IMR-90 (cell line): ENCODE measurements at regions not wholly inside any gene's neighbourhood (a gene's known extent, or its start where the extent isn't known, plus 50 kb on each side); places are given as distances from the start of the nearest gene placed in this dataset.

Source experiments
- ATAC-seq: fragments of 200-7000 bp; cut with Tn5 transposase; 2 replicates; pipeline ENCODE4 v1.9.1; 2020; ENCODE audit warnings: low read depth, mild to moderate bottlenecking, moderate library complexity
- BruUV-seq: library from RNA; stranded (reverse); fragments of 400-500 nt; replicated peaks from 2 replicates; lab custom pipeline; 2021; lab: Mats Ljungman, UMichigan
- CTCF ChIA-PET: fragments of 300-600 bp; formaldehyde crosslinking; extraction: SDS; loops from one replicate; lab custom pipeline; 2021; ENCODE audit warnings: antibody characterized with exemption; lab: Yijun Ruan, JAX
- POLR2A ChIA-PET: fragments of 300-600 bp; sonication (Branson Sonifier 250); formaldehyde crosslinking; loops from one replicate; lab custom pipeline; 2022; ENCODE audit warnings: antibody characterized with exemption; ENCODE audit not compliant: unreplicated experiment; lab: Charles Lee
- DNase-seq: peaks from one replicate; pipeline ENCODE4 v3.0.0; 2013
- H2AFZ ChIP-seq: replicated peaks from 2 replicates; pipeline ENCODE3; 2013; ENCODE audit warnings: low read length, mild to moderate bottlenecking; ENCODE audit not compliant: poor library complexity
- H2AK5ac ChIP-seq: 2 replicates; pipeline ENCODE4 v1.6.1; 2013; ENCODE audit warnings: low read depth, low read length, inconsistent platforms
- H2AK9ac ChIP-seq: replicated peaks from 2 replicates; pipeline ENCODE3; 2013; ENCODE audit warnings: mild to moderate bottlenecking, low read depth, low read length, moderate library complexity; ENCODE audit not compliant: poor library complexity
- H2BK120ac ChIP-seq: 2 replicates; pipeline ENCODE4 v1.6.1; 2013; ENCODE audit warnings: low read depth, low read length, inconsistent platforms
- H2BK15ac ChIP-seq: 3 replicates; pipeline ENCODE4 v1.6.1; 2013; ENCODE audit warnings: low read depth, low read length, inconsistent platforms
- H2BK20ac ChIP-seq: 2 replicates; pipeline ENCODE4 v1.6.1; 2013; ENCODE audit warnings: low read depth, mild to moderate bottlenecking, inconsistent platforms, low read length, moderate library complexity
- H2BK5ac ChIP-seq: 2 replicates; pipeline ENCODE4 v1.6.1; 2013; ENCODE audit warnings: mild to moderate bottlenecking, low read depth, low read length, inconsistent platforms; ENCODE audit not compliant: poor library complexity, severe bottlenecking
- H3K14ac ChIP-seq: replicated peaks from 2 replicates; pipeline ENCODE4 v1.6.1; 2013; ENCODE audit warnings: low read depth, low read length, inconsistent platforms
- H3K18ac ChIP-seq: 2 replicates; pipeline ENCODE4 v1.6.1; 2013; ENCODE audit warnings: low read depth, low read length, control low read depth
- H3K23ac ChIP-seq: 2 replicates; pipeline ENCODE4 v1.6.1; 2013; ENCODE audit warnings: low read depth, low read length, inconsistent platforms
- H3K27ac ChIP-seq: 2 replicates; pipeline ENCODE4 v1.5.1; 2013; ENCODE audit warnings: mild to moderate bottlenecking, control low read depth, low read length; ENCODE audit not compliant: insufficient read depth
- H3K27me3 ChIP-seq: 2 replicates; pipeline ENCODE4 v1.6.1; 2013; ENCODE audit warnings: low read length; ENCODE audit not compliant: control insufficient read depth, insufficient read depth
- H3K36me3 ChIP-seq: 2 replicates; pipeline ENCODE4 v1.6.1; 2013; ENCODE audit warnings: low read length, mixed read lengths; ENCODE audit not compliant: control insufficient read depth, insufficient read depth
- H3K4ac ChIP-seq: 2 replicates; pipeline ENCODE4 v1.6.1; 2013; ENCODE audit warnings: low read depth, low read length, inconsistent platforms
- H3K4me1 ChIP-seq: 2 replicates; pipeline ENCODE4 v1.6.1; 2013; ENCODE audit warnings: low read length, mixed read lengths; ENCODE audit not compliant: control insufficient read depth, insufficient read depth
- H3K4me2 ChIP-seq: 2 replicates; pipeline ENCODE4 v1.6.1; 2013; ENCODE audit warnings: low read depth, mild to moderate bottlenecking, control low read depth, low read length, moderate library complexity
- H3K4me3 ChIP-seq: 2 replicates; pipeline ENCODE4 v1.5.1; 2013; ENCODE audit warnings: low read depth, mild to moderate bottlenecking, control low read depth, low read length, moderate library complexity; ENCODE audit not compliant: insufficient read depth
- H3K56ac ChIP-seq: 2 replicates; pipeline ENCODE4 v1.6.1; 2013; ENCODE audit warnings: low read length, inconsistent platforms; ENCODE audit not compliant: insufficient read depth; ENCODE audit errors: extremely low read depth
- H3K79me1 ChIP-seq, 2 experiments: 2 replicates each; pipeline ENCODE4 v1.6.1; 2013; ENCODE audit warnings: low read length in 2 of 2, inconsistent platforms in 1 of 2, low read depth in 1 of 2
- H3K9ac ChIP-seq: 2 replicates; pipeline ENCODE4 v1.6.1; 2013; ENCODE audit warnings: low read depth, low read length, control low read depth
- H3K9me1 ChIP-seq: 2 replicates; pipeline ENCODE4 v1.6.1; 2013; ENCODE audit warnings: low read length, inconsistent platforms; ENCODE audit not compliant: insufficient read depth
- H3K9me3 ChIP-seq: 2 replicates; pipeline ENCODE4 v1.6.1; 2013; ENCODE audit warnings: low read length; ENCODE audit not compliant: control insufficient read depth, insufficient read depth
- H4K20me1 ChIP-seq: 2 replicates; pipeline ENCODE4 v1.6.1; 2013; ENCODE audit warnings: low read length, inconsistent platforms; ENCODE audit not compliant: insufficient read depth
- H4K5ac ChIP-seq: 2 replicates; pipeline ENCODE4 v1.6.1; 2013; ENCODE audit warnings: mild to moderate bottlenecking, low read depth, low read length, control low read depth
- H4K8ac ChIP-seq, 2 experiments: 2 replicates each; pipeline ENCODE4 v1.6.1; 2013; ENCODE audit warnings: low read depth in 2 of 2, low read length in 2 of 2, control low read depth in 1 of 2, inconsistent platforms in 1 of 2
- H4K91ac ChIP-seq: 2 replicates; pipeline ENCODE4 v1.6.1; 2013; ENCODE audit warnings: low read depth, low read length, inconsistent platforms; ENCODE audit not compliant: insufficient read depth
- WGBS, 2 experiments: methylation state at CpG; one replicate each; pipeline versions ENCODE4 v1.1.5 to v1.1.7; 2013; ENCODE audit warnings: missing lambda C conversion rate in 2 of 2; ENCODE audit not compliant: insufficient read length in 1 of 2; ENCODE audit errors: extremely low coverage in 2 of 2; 5-methylcytosine and 5-hydroxymethylcytosine counted together
- dilution Hi-C: fragments of 300-500 bp; cut with HindIII; formaldehyde crosslinking; loops from one replicate; pipeline ENCODE4 v1.14.3; 2018; ENCODE audit warnings: low sequenced_read_pairs; ENCODE audit not compliant: unreplicated experiment
- in situ Hi-C: fragments of 300-500 bp; cut with MboI; formaldehyde crosslinking; loops from 3 replicates; pipeline ENCODE4 v1.14.3; 2019; ENCODE audit warnings: low sequenced_read_pairs, inconsistent platforms, mixed read lengths
- intact Hi-C: fragments of 100-400 bp; cut with micrococcal nuclease; formaldehyde crosslinking; loops from 2 replicates; pipeline ENCODE4 v1.10.0; 2022
- TF ChIP-seq, protein P1 (sequence below): conservative IDR thresholded peaks from 2 replicates; pipeline ENCODE4 v1.5.1; 2012; ENCODE audit warnings: mild to moderate bottlenecking, low read depth, low read length, improper control_type of control experiment

- no peak overlapping the region for H3K23ac ChIP-seq
- no peak overlapping the region for H3K4me2 ChIP-seq
- no peak overlapping the region for H3K4ac ChIP-seq
- DNase-seq (no peak), ATAC-seq (no peak)
- peaks cover 4% of the 10 kb centered on the region; the same call in 1 of the 2 replicates for H3K9me3 ChIP-seq
- H2BK5ac ChIP-seq, result no peak overlapping the region
- no peak overlapping the region for H3K4me3 ChIP-seq
- no peaks in the 10 kb centered on the region for H4K20me1 ChIP-seq
- H4K8ac ChIP-seq, result no peak overlapping the region
- H4K5ac ChIP-seq, result no peak overlapping the region
- no peaks in the 10 kb centered on the region; the same call in 1 of the 2 replicates for H3K9me1 ChIP-seq
- ChIA-PET CTCF (interaction anchor here (3.0 kb wide), 1 partner anchor 9 kb away, joined by 11 read pairs; no protein-coding TSS in a partner anchor), POLR2A (no interaction called here)
- H3K14ac ChIP-seq, result no peak overlapping the region
- no peak overlapping the region for H2AK9ac ChIP-seq
- H2BK20ac ChIP-seq, result no peak overlapping the region
- H4K91ac ChIP-seq, result no peak overlapping the region
- BruUV-seq, result no TSS peak
- WGBS, 2 experiments, result no CpG with 5 or more reads among the region's 3 CpGs
- H3K27me3 ChIP-seq, result no peaks in the 10 kb centered on the region
- H3K36me3 ChIP-seq, result no peaks in the 10 kb centered on the region
- H2AK5ac ChIP-seq, result no peak overlapping the region; the same call in 1 of the 2 replicates
- H2AFZ ChIP-seq, result no peak overlapping the region
- no peak overlapping the region for H3K18ac ChIP-seq
- no peak overlapping the region for H2BK15ac ChIP-seq
- dilution Hi-C loops (no loop called here), in situ Hi-C loops (no loop called here), intact Hi-C loops (no loop called here)
- TF ChIP-seq, protein P1, sequence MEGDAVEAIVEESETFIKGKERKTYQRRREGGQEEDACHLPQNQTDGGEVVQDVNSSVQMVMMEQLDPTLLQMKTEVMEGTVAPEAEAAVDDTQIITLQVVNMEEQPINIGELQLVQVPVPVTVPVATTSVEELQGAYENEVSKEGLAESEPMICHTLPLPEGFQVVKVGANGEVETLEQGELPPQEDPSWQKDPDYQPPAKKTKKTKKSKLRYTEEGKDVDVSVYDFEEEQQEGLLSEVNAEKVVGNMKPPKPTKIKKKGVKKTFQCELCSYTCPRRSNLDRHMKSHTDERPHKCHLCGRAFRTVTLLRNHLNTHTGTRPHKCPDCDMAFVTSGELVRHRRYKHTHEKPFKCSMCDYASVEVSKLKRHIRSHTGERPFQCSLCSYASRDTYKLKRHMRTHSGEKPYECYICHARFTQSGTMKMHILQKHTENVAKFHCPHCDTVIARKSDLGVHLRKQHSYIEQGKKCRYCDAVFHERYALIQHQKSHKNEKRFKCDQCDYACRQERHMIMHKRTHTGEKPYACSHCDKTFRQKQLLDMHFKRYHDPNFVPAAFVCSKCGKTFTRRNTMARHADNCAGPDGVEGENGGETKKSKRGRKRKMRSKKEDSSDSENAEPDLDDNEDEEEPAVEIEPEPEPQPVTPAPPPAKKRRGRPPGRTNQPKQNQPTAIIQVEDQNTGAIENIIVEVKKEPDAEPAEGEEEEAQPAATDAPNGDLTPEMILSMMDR, result no peak
- H2BK120ac ChIP-seq, result no peak overlapping the region
- H3K9ac ChIP-seq, result no peak overlapping the region
- H3K56ac ChIP-seq, result no peak overlapping the region
- no peak overlapping the region for H3K27ac ChIP-seq
- peaks cover 15% of the 10 kb centered on the region for H3K4me1 ChIP-seq
- H3K79me1 ChIP-seq, result no peaks in the 10 kb centered on the region
Observed at GRCh38 chr11:106470230-106470629, 392.8 kb downstream of the AASDHPPT start.
